ENCODE measurements at regions not wholly inside any gene's neighbourhood (a gene's known extent, or its start where the extent isn't known, plus 50 kb on each side); places are given as distances from the start of the nearest gene placed in this dataset.

- TF ChIP-seq TAF1 (IDR thresholded peaks at IDR 0.05; ENCODE audit: borderline replicate concordance, insufficient read depth, low read length) (no peak), REST (IDR thresholded peaks at IDR 0.05; ENCODE audit: insufficient read depth in 1 of 2, low read depth in 2 of 2, low read length in 2 of 2) (no peak), POLR2AphosphoS5 (IDR thresholded peaks at IDR 0.05; ENCODE audit: low read depth, low read length) (no peak)
These were observed 100.2 kb downstream of the ZIC5 start for GRCh38 chr13:99871249-99871898.

All from PFSK-1 (cell line).